ENCODE measurements at regions not wholly inside any gene's neighbourhood (a gene's known extent, or its start where the extent isn't known, plus 50 kb on each side); places are given as distances from the start of the nearest gene placed in this dataset.

GRCh38 chr6:158249340-158249836 is 62.9 kb upstream of the TULP4 start:
- Histone ChIP-seq H3K9ac (ENCODE audit: control insufficient read depth, extremely low read depth, insufficient read depth, low read length) (no peak overlapping the region), H4K20me1 (ENCODE audit: control insufficient read depth, extremely low read depth, insufficient read depth, low read length) (no peaks in the 10 kb centered on the region), H3K79me2 (ENCODE audit: control insufficient read depth, insufficient read depth, low read length) (peaks cover 40% of the 10 kb centered on the region), H2AFZ (ENCODE audit: control insufficient read depth, low read length) (no peak overlapping the region), H3K4me3 (ENCODE audit: control insufficient read depth in 2 of 3, extremely low read depth in 1 of 3, insufficient read depth in 2 of 3, low read depth in 1 of 3, low read length in 3 of 3) (no peak overlapping the region), H3K9me3 (ENCODE audit: control insufficient read depth, low read depth, low read length) (no peaks in the 10 kb centered on the region), H3K4me2 (ENCODE audit: control insufficient read depth, extremely low read depth, insufficient read depth, low read depth, low read length) (no peak overlapping the region), H3K27me3 (ENCODE audit: control insufficient read depth, extremely low read depth, insufficient read depth, low read length) (no peaks in the 10 kb centered on the region), H3K9me1 (ENCODE audit: control insufficient read depth, extremely low read depth, insufficient read depth, low read length) (no peaks in the 10 kb centered on the region), H3K27ac (ENCODE audit: control insufficient read depth, insufficient read depth, low read length) (no peak overlapping the region), H3K36me3 (ENCODE audit: control insufficient read depth in 2 of 2, extremely low read depth in 1 of 2, insufficient read depth in 2 of 2, low read length in 2 of 2) (peaks cover 2 to 5% of the 10 kb centered on the region in 2 experiments), H3K4me1 (ENCODE audit: control insufficient read depth, extremely low read depth, insufficient read depth, low read length) (no peaks in the 10 kb centered on the region)
- TF ChIP-seq EZH2 (IDR thresholded peaks at IDR 0.05; ENCODE audit: low read length) = no peak
- TF ChIP-seq, protein P1, sequence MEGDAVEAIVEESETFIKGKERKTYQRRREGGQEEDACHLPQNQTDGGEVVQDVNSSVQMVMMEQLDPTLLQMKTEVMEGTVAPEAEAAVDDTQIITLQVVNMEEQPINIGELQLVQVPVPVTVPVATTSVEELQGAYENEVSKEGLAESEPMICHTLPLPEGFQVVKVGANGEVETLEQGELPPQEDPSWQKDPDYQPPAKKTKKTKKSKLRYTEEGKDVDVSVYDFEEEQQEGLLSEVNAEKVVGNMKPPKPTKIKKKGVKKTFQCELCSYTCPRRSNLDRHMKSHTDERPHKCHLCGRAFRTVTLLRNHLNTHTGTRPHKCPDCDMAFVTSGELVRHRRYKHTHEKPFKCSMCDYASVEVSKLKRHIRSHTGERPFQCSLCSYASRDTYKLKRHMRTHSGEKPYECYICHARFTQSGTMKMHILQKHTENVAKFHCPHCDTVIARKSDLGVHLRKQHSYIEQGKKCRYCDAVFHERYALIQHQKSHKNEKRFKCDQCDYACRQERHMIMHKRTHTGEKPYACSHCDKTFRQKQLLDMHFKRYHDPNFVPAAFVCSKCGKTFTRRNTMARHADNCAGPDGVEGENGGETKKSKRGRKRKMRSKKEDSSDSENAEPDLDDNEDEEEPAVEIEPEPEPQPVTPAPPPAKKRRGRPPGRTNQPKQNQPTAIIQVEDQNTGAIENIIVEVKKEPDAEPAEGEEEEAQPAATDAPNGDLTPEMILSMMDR (optimal IDR thresholded peaks at IDR 0.05 in 1 of 3, IDR thresholded peaks at IDR 0.05 in 1 of 3, conservative IDR thresholded peaks at IDR 0.05 in 1 of 3; ENCODE audit: extremely low read depth in 1 of 3, insufficient read depth in 2 of 3, low read length in 3 of 3) = no peak
- dilution Hi-C loops (cut with MboI; ENCODE audit: extremely low pct_ligation_motif_present, low sequenced_read_pairs) = no loop called here
- DNase-seq (ENCODE audit: low read depth, low spot score) (no peak), FAIRE-seq (no peak)

DNA sequence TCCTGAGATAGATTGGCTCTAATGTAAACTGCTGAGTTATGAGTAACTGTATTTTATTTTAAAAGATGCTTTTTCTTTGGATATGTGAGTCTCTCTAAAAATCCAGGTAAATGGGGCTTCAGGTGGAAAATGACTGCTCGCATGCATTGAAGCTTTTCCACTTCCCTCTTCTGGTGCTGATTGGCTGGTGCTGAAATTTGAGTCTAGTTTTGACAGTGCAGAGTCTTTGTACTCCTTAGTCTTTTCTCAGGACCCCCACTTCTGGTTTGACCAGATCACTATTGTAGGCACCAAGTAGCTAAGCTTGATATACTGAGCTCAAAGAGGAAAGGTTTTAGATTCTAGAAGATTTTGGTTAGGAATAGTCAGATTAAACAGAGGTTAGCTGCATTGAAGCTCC is 60.7 kb upstream of the TULP4 start:
- Histone ChIP-seq H3K4me3 (ENCODE audit: control insufficient read depth in 2 of 3, extremely low read depth in 1 of 3, insufficient read depth in 2 of 3, low read depth in 1 of 3, low read length in 3 of 3) (no peak overlapping the region), H4K20me1 (ENCODE audit: control insufficient read depth, extremely low read depth, insufficient read depth, low read length) (no peaks in the 10 kb centered on the region), H3K27ac (ENCODE audit: control insufficient read depth, insufficient read depth, low read length) (no peak overlapping the region), H3K4me1 (ENCODE audit: control insufficient read depth, extremely low read depth, insufficient read depth, low read length) (peaks cover 10% of the 10 kb centered on the region), H3K79me2 (ENCODE audit: control insufficient read depth, insufficient read depth, low read length) (peaks cover 45% of the 10 kb centered on the region), H3K27me3 (ENCODE audit: control insufficient read depth, extremely low read depth, insufficient read depth, low read length) (no peaks in the 10 kb centered on the region), H3K9me1 (ENCODE audit: control insufficient read depth, extremely low read depth, insufficient read depth, low read length) (no peaks in the 10 kb centered on the region), H3K9me3 (ENCODE audit: control insufficient read depth, low read depth, low read length) (no peaks in the 10 kb centered on the region), H2AFZ (ENCODE audit: control insufficient read depth, low read length) (no peak overlapping the region), H3K36me3 (ENCODE audit: control insufficient read depth in 2 of 2, extremely low read depth in 1 of 2, insufficient read depth in 2 of 2, low read length in 2 of 2) (peaks cover 2% of the 10 kb centered on the region in 2 experiments), H3K9ac (ENCODE audit: control insufficient read depth, extremely low read depth, insufficient read depth, low read length) (no peak overlapping the region), H3K4me2 (ENCODE audit: control insufficient read depth, extremely low read depth, insufficient read depth, low read depth, low read length) (no peak overlapping the region)
- dilution Hi-C loops (cut with MboI; ENCODE audit: extremely low pct_ligation_motif_present, low sequenced_read_pairs) = no loop called here
- no peak for FAIRE-seq
- TF ChIP-seq, protein P1 (optimal IDR thresholded peaks at IDR 0.05 in 1 of 3, IDR thresholded peaks at IDR 0.05 in 1 of 3, conservative IDR thresholded peaks at IDR 0.05 in 1 of 3; ENCODE audit: extremely low read depth in 1 of 3, insufficient read depth in 2 of 3, low read length in 3 of 3) = no peak
- no peak for TF ChIP-seq EZH2 (IDR thresholded peaks at IDR 0.05; ENCODE audit: low read length)
- no peak for DNase-seq (ENCODE audit: low read depth, low spot score)
